HepG2 (cell line): ENCODE measurements at regions not wholly inside any gene's neighbourhood (a gene's known extent, or its start where the extent isn't known, plus 50 kb on each side); places are given as distances from the start of the nearest gene placed in this dataset.

Experiments
- CTCF ChIP-seq: sonication (generic); formaldehyde crosslinking; IDR thresholded peaks from 2 replicates; pipeline ENCODE4 v1.5.0; 2020; ENCODE audit warnings: mild to moderate bottlenecking, missing genetic modification reagents, moderate library complexity
- HNRNPLL ChIP-seq: fragments of 200-400 bp; formaldehyde crosslinking; IDR thresholded peaks from 2 replicates; pipeline ENCODE4 v1.6.1; 2017; ENCODE audit warnings: mild to moderate bottlenecking, low read depth, low read length; ENCODE audit not compliant: poor library complexity, severe bottlenecking
- ZKSCAN1 ChIP-seq: fragments of 150-350 bp; IDR thresholded peaks from 2 replicates; pipeline ENCODE4 v1.6.1; 2014; ENCODE audit warnings: low read length
- TF ChIP-seq, protein P1 (sequence below): sonication (generic); formaldehyde crosslinking; IDR thresholded peaks from 2 replicates; pipeline ENCODE4 v1.8.0; 2022; ENCODE audit warnings: missing genetic modification reagents, mild to moderate bottlenecking, borderline replicate concordance

DNA sequence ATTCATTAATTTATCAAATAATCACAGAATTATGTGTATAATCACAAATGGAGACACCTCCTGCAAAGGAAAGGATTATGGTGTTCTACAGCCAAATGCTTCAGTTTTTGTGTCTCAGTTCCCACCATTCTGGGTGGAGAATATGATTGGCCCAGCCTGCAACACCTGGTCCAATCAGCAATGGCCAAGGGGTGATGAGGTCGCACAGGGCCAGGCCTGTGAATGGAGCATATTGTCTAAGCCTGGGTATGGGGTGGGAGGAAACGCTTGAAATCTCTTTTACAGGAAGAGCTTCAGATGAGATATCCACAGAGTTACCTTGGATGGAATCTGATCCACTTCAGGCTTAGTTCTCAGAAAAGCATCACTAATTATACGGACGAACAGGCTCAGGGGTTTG is 271.6 kb downstream of the DHX35 start:
- TF ChIP-seq ZKSCAN1 (no peak), CTCF (CRISPR knock-in tag) (no peak), HNRNPLL (no peak)
- TF ChIP-seq, protein P1, sequence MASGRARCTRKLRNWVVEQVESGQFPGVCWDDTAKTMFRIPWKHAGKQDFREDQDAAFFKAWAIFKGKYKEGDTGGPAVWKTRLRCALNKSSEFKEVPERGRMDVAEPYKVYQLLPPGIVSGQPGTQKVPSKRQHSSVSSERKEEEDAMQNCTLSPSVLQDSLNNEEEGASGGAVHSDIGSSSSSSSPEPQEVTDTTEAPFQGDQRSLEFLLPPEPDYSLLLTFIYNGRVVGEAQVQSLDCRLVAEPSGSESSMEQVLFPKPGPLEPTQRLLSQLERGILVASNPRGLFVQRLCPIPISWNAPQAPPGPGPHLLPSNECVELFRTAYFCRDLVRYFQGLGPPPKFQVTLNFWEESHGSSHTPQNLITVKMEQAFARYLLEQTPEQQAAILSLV (CRISPR knock-in tag) = no peak
